Thymus (tissue), 11 donors: ENCODE measurements at regions not wholly inside any gene's neighbourhood (a gene's known extent, or its start where the extent isn't known, plus 50 kb on each side); places are given as distances from the start of the nearest gene placed in this dataset.

ENCODE experiments used
- DNase-seq, 9 donors: peaks; one replicate each; pipeline ENCODE4 v3.0.0-alpha.2; 2013; ENCODE audit warnings: low spot score in 9 of 9, low read depth in 6 of 9, missing footprints in 1 of 9
- H3K27ac ChIP-seq, 2 donors: one replicate each; pipeline ENCODE4 v1.5.1; 2013; ENCODE audit warnings: control low read depth in 1 of 2, low read depth in 1 of 2, low read length in 1 of 2, mild to moderate bottlenecking in 1 of 2, moderate library complexity in 1 of 2
- H3K27me3 ChIP-seq, 2 donors: one replicate each; pipeline ENCODE4 v1.5.1; 2013; ENCODE audit warnings: low read length in 1 of 2; ENCODE audit not compliant: control insufficient read depth in 2 of 2, insufficient read depth in 1 of 2
- H3K36me3 ChIP-seq, 2 donors: one replicate each; pipeline ENCODE4 v1.5.1; 2013; ENCODE audit warnings: low read length in 1 of 2, mild to moderate bottlenecking in 1 of 2, moderate library complexity in 1 of 2; ENCODE audit not compliant: control insufficient read depth in 2 of 2, insufficient read depth in 2 of 2
- H3K4me1 ChIP-seq, 2 donors: one replicate each; pipeline ENCODE4 v1.5.1; 2013; ENCODE audit warnings: low read length in 2 of 2; ENCODE audit not compliant: control insufficient read depth in 2 of 2, insufficient read depth in 2 of 2
- H3K4me3 ChIP-seq, 2 donors: one replicate each; pipeline ENCODE4 v1.5.1; 2013; ENCODE audit warnings: low read length in 2 of 2, control low read depth in 1 of 2, mild to moderate bottlenecking in 1 of 2
- H3K9me3 ChIP-seq, 2 donors: one replicate each; pipeline ENCODE4 v1.5.1; 2013; ENCODE audit warnings: low read length in 1 of 2, mild to moderate bottlenecking in 1 of 2; ENCODE audit not compliant: control insufficient read depth in 2 of 2, insufficient read depth in 1 of 2
- WGBS: extraction: QIAGEN DNeasy Blood & Tissue Kit; methylation state at CpG from one replicate; pipeline ENCODE4 v1.1.7; 2013; 5-methylcytosine and 5-hydroxymethylcytosine counted together
- donor health status: healthy.

DNA sequence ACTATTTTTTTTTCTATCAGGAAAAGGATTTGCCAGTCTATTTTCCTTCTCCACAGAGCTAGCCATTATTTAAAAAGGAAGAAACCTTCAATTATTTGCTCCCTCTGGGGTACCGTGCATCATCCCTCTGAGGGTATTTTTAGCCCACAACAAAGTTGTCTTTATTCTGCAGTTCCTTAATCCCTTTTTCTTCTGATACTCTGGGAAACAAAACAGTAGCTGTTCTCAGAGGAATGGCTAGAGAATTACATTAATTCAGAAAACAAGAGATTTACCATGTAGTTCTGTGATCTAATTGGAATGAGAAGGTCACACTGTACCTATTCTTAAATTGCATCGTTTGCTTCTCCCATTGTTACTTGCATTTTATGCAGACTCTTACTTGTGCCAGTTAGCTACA, 1056.7 kb downstream of the STIM2 start:
- H3K27ac ChIP-seq, result no peak overlapping the region
- DNase-seq, result no peak
- no peak overlapping the region for H3K4me3 ChIP-seq
- no peaks in the 10 kb centered on the region for H3K36me3 ChIP-seq
- no peaks in the 10 kb centered on the region for H3K9me3 ChIP-seq
- 57% methylated on average over 2 of the region's 2 CpGs for WGBS
- no peaks in the 10 kb centered on the region for H3K27me3 ChIP-seq
- no peaks in the 10 kb centered on the region for H3K4me1 ChIP-seq

DNA sequence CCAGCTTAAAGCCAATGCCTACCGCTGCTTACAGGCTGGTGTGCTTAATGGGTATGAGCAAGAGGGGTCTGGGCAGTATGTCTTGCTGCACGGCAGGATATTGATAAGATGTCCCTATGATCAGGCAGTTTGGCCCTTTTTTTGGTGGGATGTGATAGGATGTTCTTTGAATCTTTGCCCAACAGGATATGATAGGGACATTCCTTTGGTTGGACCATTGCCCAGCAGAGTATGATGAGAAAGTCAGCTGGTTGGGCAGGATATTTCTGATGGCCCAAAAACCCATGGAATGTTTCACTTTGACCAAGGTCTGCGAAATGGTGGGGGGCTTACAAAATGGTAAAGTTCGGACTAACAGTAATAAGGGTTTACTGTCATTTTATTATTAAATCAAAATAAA, 1060.6 kb downstream of the STIM2 start:
- no peak overlapping the region for H3K27ac ChIP-seq
- DNase-seq, result no peak
- H3K9me3 ChIP-seq, result no peaks in the 10 kb centered on the region
- no peak overlapping the region for H3K4me3 ChIP-seq
- 93% methylated on average over 4 of the region's 4 CpGs for WGBS
- no peaks in the 10 kb centered on the region for H3K36me3 ChIP-seq
- H3K4me1 ChIP-seq, result no peaks in the 10 kb centered on the region
- H3K27me3 ChIP-seq, result no peaks in the 10 kb centered on the region

DNA sequence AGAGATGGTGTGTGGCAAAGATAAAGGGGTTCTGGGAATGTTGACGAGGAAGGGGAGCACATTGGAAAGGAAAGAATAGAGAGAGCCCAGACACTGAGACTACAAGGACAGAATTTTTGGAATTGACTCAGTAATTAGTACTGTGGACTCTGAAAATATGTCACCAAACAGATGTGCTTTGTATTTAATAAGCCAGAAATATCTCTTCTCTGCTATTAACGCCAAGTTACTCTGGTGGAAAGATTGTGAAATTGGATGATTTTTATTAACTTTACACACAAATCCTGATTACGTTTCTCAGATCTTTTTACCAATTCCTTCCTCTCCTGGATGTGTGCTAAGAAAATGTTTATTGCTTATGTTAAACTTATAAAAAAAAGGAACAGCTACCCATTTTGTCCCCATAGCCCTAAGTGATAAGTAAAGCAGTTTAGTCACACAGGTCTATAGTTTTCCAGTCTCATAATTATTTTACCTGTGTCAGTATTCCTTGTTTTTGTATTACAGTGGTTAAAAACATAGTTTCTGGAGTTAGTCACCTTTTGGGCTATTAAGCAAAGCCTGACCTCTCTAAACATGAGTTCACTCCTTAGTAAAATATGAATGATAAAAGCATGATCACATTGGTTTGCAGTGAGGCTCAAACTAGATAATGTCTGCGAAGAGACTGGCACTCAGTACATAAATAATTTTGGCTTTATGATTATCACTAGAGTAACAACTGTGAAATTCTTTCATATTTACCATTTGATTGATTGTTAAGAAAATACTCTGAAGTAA, 1068.3 kb downstream of the STIM2 start:
- no peak for DNase-seq
- WGBS, result 90% methylated on average over 4 of the region's 4 CpGs
- no peaks in the 10 kb centered on the region for H3K27me3 ChIP-seq

DNA sequence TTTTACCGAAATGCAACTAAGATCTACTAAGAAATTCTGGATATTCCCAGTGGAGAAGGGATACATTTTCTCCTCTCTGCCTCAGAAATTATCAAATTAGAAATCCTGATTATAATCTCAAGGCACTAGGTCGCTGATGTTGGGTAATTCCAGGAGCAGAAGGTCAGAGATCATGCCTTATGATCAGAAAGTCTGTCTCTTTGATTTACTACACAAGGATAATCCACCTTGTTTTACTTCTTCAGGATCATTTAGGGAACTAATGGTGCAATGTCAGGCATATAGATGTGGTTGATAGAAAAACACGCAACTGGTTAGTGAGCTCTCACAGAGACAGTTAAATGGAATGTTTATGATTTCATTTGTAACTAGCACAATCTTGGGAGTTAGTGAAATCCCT, 1069.7 kb downstream of the STIM2 start:
- WGBS, result 76% methylated on average over 3 of the region's 3 CpGs
- no peaks in the 10 kb centered on the region for H3K9me3 ChIP-seq
- no peak overlapping the region for H3K27ac ChIP-seq
- no peak overlapping the region for H3K4me3 ChIP-seq
- DNase-seq, result no peak
- H3K27me3 ChIP-seq, result no peaks in the 10 kb centered on the region
- H3K4me1 ChIP-seq, result no peaks in the 10 kb centered on the region
- no peaks in the 10 kb centered on the region for H3K36me3 ChIP-seq

More for the DNA sequence above, 1068.3 kb downstream of the STIM2 start:
- H3K36me3 ChIP-seq, result no peaks in the 10 kb centered on the region
- H3K4me1 ChIP-seq, result no peaks in the 10 kb centered on the region
- no peak overlapping the region for H3K4me3 ChIP-seq
- H3K9me3 ChIP-seq, result no peaks in the 10 kb centered on the region
- H3K27ac ChIP-seq, result no peak overlapping the region

DNA sequence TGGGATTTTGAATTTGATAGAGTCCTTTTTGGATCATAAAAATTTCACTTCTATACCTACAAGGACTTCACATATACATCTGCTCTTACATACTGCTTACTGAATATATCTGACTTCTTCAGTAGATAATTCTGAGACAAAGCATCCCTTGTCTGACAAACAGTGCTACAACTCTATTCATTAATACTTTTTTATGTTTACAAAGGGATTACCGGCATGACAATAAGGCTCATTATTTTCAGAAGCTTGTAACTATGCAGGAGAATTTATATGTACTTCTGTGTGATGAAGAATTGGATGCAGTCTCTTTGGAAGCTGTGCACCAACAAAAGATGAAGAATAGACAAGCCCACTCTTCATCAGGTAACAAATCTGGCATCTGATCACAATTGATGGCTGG, 1070.3 kb downstream of the STIM2 start:
- H3K27me3 ChIP-seq, result no peaks in the 10 kb centered on the region
- no peak overlapping the region for H3K27ac ChIP-seq
- no peaks in the 10 kb centered on the region for H3K36me3 ChIP-seq
- no peak overlapping the region for H3K4me3 ChIP-seq
- H3K4me1 ChIP-seq, result no peaks in the 10 kb centered on the region
- WGBS, result 99% methylated on average over 1 of the region's 1 CpG
- DNase-seq, result no peak
- H3K9me3 ChIP-seq, result no peaks in the 10 kb centered on the region

- Histone ChIP-seq H3K36me3 (no peaks in the 10 kb centered on the region), H3K9me3 (no peaks in the 10 kb centered on the region), H3K27me3 (no peaks in the 10 kb centered on the region), H3K4me1 (no peaks in the 10 kb centered on the region), H3K4me3 (no peak overlapping the region), H3K27ac (no peak overlapping the region)
- 63% methylated on average over 1 of the region's 1 CpG for WGBS
- DNase-seq, result no peak
Measured at GRCh38 chr4:27931584-27931983, 1070.9 kb downstream of the STIM2 start.

- H3K4me1 ChIP-seq, result no peaks in the 10 kb centered on the region
- H3K4me3 ChIP-seq, result no peak overlapping the region
- H3K36me3 ChIP-seq, result no peaks in the 10 kb centered on the region
- H3K9me3 ChIP-seq, result no peaks in the 10 kb centered on the region
- H3K27ac ChIP-seq, result no peak overlapping the region
- DNase-seq, result no peak
- H3K27me3 ChIP-seq, result no peaks in the 10 kb centered on the region
- 94% methylated on average over 1 of the region's 1 CpG for WGBS
Measured at GRCh38 chr4:27934871-27935270, 1074.2 kb downstream of the STIM2 start.

DNA sequence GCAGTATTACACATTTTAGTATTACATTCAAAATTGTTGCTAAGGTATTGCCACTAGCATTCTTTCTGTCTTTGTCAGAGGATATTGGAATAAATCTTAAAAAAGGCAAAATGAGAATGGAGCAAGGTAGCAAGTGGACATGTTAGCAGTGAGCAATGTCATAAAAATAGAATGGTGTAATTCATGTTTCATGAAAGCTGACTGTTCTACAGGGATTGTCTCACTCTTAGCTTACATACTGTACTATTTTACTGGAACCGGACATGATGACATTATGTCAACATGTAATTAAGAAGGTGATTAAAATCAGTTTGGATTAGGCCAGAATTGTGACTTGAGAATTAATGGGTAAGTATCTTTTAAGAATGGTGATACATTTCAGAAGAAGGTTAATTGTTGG, 1086.2 kb downstream of the STIM2 start:
- H3K4me1 ChIP-seq, result no peaks in the 10 kb centered on the region
- no peak for DNase-seq
- no peaks in the 10 kb centered on the region for H3K36me3 ChIP-seq
- WGBS, result 92% methylated on average over 1 of the region's 1 CpG
- H3K9me3 ChIP-seq, result no peaks in the 10 kb centered on the region
- no peaks in the 10 kb centered on the region for H3K27me3 ChIP-seq
- no peak overlapping the region for H3K27ac ChIP-seq
- no peak overlapping the region for H3K4me3 ChIP-seq

DNA sequence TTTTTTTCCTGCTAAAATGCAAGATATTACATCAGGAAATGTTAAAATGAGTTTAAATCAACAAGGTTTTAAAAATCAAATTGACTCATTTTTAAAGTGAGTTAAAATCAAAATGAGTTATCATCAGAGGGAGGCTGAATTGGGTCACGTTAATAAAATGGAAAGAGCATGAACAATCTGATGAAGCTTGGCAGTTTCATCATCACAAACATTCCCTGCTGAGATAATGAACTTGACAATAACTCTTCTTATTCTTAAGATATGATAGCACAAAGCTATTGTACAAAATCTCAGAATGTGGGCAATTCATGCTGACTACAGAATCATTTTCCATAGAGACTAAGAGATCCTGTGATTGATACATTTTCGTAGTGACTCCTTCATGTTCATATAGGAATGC, 1086.7 kb downstream of the STIM2 start:
- Histone ChIP-seq H3K4me3 (no peak overlapping the region), H3K36me3 (no peaks in the 10 kb centered on the region), H3K9me3 (no peaks in the 10 kb centered on the region), H3K4me1 (no peaks in the 10 kb centered on the region), H3K27me3 (no peaks in the 10 kb centered on the region), H3K27ac (no peak overlapping the region)
- no peak for DNase-seq
- 87% methylated on average over 2 of the region's 2 CpGs for WGBS
